ENCODE measurements at regions not wholly inside any gene's neighbourhood (a gene's known extent, or its start where the extent isn't known, plus 50 kb on each side); places are given as distances from the start of the nearest gene placed in this dataset.

GRCh38 chr6:134744301-134744700 is 205.6 kb downstream of the ALDH8A1 start:
- H3K27ac ChIP-seq: no peak overlapping the region
- H3K4me3 ChIP-seq: no peak overlapping the region
- H3K9me3 ChIP-seq: no peaks in the 10 kb centered on the region
- no peak for ATAC-seq
- no peak for TF ChIP-seq POLR2A (IDR thresholded peaks at IDR 0.05)
- no peak for TF ChIP-seq CTCF (IDR thresholded peaks at IDR 0.05)
- H3K27me3 ChIP-seq: no peaks in the 10 kb centered on the region
- intact Hi-C loops (cut with DNase I): no loop called here
- peaks cover 0 to 5% (median 0%) of the 10 kb centered on the region in 4 donors for H3K4me1 ChIP-seq
- H3K36me3 ChIP-seq: no peaks in the 10 kb centered on the region
- no peak for DNase-seq

GRCh38 chr6:134741200-134741536 is 208.7 kb downstream of the ALDH8A1 start:
- 64% methylated on average over 6 of the region's 7 CpGs for WGBS (ENCODE audit: insufficient coverage, low coverage, low lambda C conversion rate, missing lambda C conversion rate)
- Histone ChIP-seq H3K27ac (no peak overlapping the region), H3K4me3 (no peak overlapping the region), H3K4me1 (peaks cover 0 to 5% (median 0%) of the 10 kb centered on the region in 4 donors), H3K36me3 (no peaks in the 10 kb centered on the region), H3K9me3 (no peaks in the 10 kb centered on the region), H3K27me3 (no peaks in the 10 kb centered on the region)
- TF ChIP-seq CTCF (IDR thresholded peaks at IDR 0.05): no peak
- TF ChIP-seq POLR2A (IDR thresholded peaks at IDR 0.05): no peak
- DNase-seq (no peak), ATAC-seq (peak in 3 of 4 donors; percentile 20 to 50 (median 24))
- intact Hi-C loops (cut with DNase I): no loop called here

- H3K4me1 ChIP-seq: peaks cover 0 to 5% (median 0%) of the 10 kb centered on the region in 4 donors
- DNase-seq (no peak), ATAC-seq (peak; percentile 31 to 56 (median 35))
- TF ChIP-seq CTCF (IDR thresholded peaks at IDR 0.05): no peak
- no peak for TF ChIP-seq POLR2A (IDR thresholded peaks at IDR 0.05)
- no peaks in the 10 kb centered on the region for H3K27me3 ChIP-seq
- intact Hi-C loops (cut with DNase I): no loop called here
- H3K4me3 ChIP-seq: no peak overlapping the region
- H3K36me3 ChIP-seq: no peaks in the 10 kb centered on the region
- H3K9me3 ChIP-seq: no peaks in the 10 kb centered on the region
- no peak overlapping the region for H3K27ac ChIP-seq
- 65% methylated on average over 4 of the region's 5 CpGs for WGBS (ENCODE audit: insufficient coverage, low coverage, low lambda C conversion rate, missing lambda C conversion rate)
These were observed 209.3 kb downstream of the ALDH8A1 start for GRCh38 chr6:134740473-134741199.

- 46% methylated on average over 5 of the region's 5 CpGs for WGBS (ENCODE audit: insufficient coverage, low coverage, low lambda C conversion rate, missing lambda C conversion rate)
- H3K9me3 ChIP-seq: no peaks in the 10 kb centered on the region
These were observed 209.9 kb downstream of the ALDH8A1 start for GRCh38 chr6:134740027-134740373.

More at GRCh38 chr6:134740027-134740373, 209.9 kb downstream of the ALDH8A1 start:
- H3K27ac ChIP-seq: no peak overlapping the region
- H3K4me3 ChIP-seq: no peak overlapping the region
- ATAC-seq (no peak), DNase-seq (no peak)
- H3K36me3 ChIP-seq: no peaks in the 10 kb centered on the region
- TF ChIP-seq CTCF (IDR thresholded peaks at IDR 0.05): no peak
- TF ChIP-seq POLR2A (IDR thresholded peaks at IDR 0.05): no peak
- peaks cover 0 to 5% (median 0%) of the 10 kb centered on the region in 4 donors for H3K4me1 ChIP-seq
- intact Hi-C loops (cut with DNase I): no loop called here
- no peaks in the 10 kb centered on the region for H3K27me3 ChIP-seq

Data from right lobe of liver (tissue), 6 donors.